Smooth muscle cell (in vitro differentiated cells): ENCODE measurements at regions not wholly inside any gene's neighbourhood (a gene's known extent, or its start where the extent isn't known, plus 50 kb on each side); places are given as distances from the start of the nearest gene placed in this dataset.

Experiments
- DNase-seq: peaks from one replicate; lab custom pipeline; 2025; ENCODE audit not compliant: unreplicated experiment; lab: John Stamatoyannopoulos, UW
- H2AFZ ChIP-seq: fragments of 200-600 bp; sonication (generic); 2 replicates; pipeline ENCODE4 v1.6.0; 2016; ENCODE audit warnings: antibody characterized with exemption, low read depth, mild to moderate bottlenecking
- H3F3A ChIP-seq: fragments of 200-600 bp; sonication (generic); 2 replicates; pipeline ENCODE4 v1.6.0; 2017; ENCODE audit warnings: antibody characterized with exemption, low read depth
- H3K27ac ChIP-seq: fragments of 200-600 bp; sonication (generic); 2 replicates; pipeline ENCODE4 v1.5.1; 2016; ENCODE audit warnings: low read depth, mild to moderate bottlenecking
- H3K27me3 ChIP-seq: fragments of 200-600 bp; sonication (generic); 2 replicates; pipeline ENCODE4 v1.6.1; 2016; ENCODE audit warnings: low read depth, mild to moderate bottlenecking
- H3K36me3 ChIP-seq: fragments of 200-600 bp; sonication (generic); 2 replicates; pipeline ENCODE4 v1.5.1; 2016; ENCODE audit warnings: low read depth
- H3K4me1 ChIP-seq: fragments of 200-600 bp; sonication (generic); 2 replicates; pipeline ENCODE4 v1.5.1; 2016; ENCODE audit warnings: low read depth
- H3K4me2 ChIP-seq: fragments of 200-600 bp; sonication (generic); 2 replicates; pipeline ENCODE4 v1.6.0; 2016; ENCODE audit warnings: mild to moderate bottlenecking
- H3K4me3 ChIP-seq: fragments of 200-600 bp; sonication (generic); 2 replicates; pipeline ENCODE4 v1.5.1; 2016; ENCODE audit warnings: mild to moderate bottlenecking
- H3K79me2 ChIP-seq: fragments of 200-600 bp; sonication (generic); 2 replicates; pipeline ENCODE4 v1.6.0; 2016; ENCODE audit warnings: low read depth, mild to moderate bottlenecking
- H3K9ac ChIP-seq: fragments of 200-600 bp; sonication (generic); 2 replicates; pipeline ENCODE4 v1.6.0; 2016; ENCODE audit warnings: low read depth
- H3K9me3 ChIP-seq: fragments of 200-600 bp; sonication (generic); replicated peaks from 2 replicates; pipeline ENCODE4 v1.5.1; 2016; ENCODE audit warnings: low read depth
- H4K20me1 ChIP-seq: fragments of 200-600 bp; sonication (generic); 2 replicates; pipeline ENCODE4 v1.6.0; 2016; ENCODE audit warnings: low read depth
- WGBS: methylation state at CpG from one replicate; pipeline ENCODE4 v1.1.7; 2016; ENCODE audit warnings: low lambda C conversion rate; 5-methylcytosine and 5-hydroxymethylcytosine counted together
- TF ChIP-seq, protein P1 (sequence below): fragments of 200-600 bp; sonication (generic); IDR thresholded peaks from 2 replicates; pipeline ENCODE4 v1.5.1; 2017; ENCODE audit warnings: borderline replicate concordance, mild to moderate bottlenecking, antibody characterized with exemption; ENCODE audit not compliant: insufficient read depth, poor library complexity, severe bottlenecking

- Histone ChIP-seq H3K27me3 (no peaks in the 10 kb centered on the region), H3K36me3 (no peaks in the 10 kb centered on the region), H4K20me1 (no peaks in the 10 kb centered on the region), H3F3A (no peaks in the 10 kb centered on the region), H3K27ac (no peak overlapping the region), H3K4me1 (no peaks in the 10 kb centered on the region), H3K4me2 (no peak overlapping the region), H3K79me2 (no peaks in the 10 kb centered on the region), H3K4me3 (no peak overlapping the region), H3K9ac (no peak overlapping the region), H2AFZ (no peak overlapping the region), H3K9me3 (no peaks in the 10 kb centered on the region)
- DNase-seq = no peak
- TF ChIP-seq, protein P1, sequence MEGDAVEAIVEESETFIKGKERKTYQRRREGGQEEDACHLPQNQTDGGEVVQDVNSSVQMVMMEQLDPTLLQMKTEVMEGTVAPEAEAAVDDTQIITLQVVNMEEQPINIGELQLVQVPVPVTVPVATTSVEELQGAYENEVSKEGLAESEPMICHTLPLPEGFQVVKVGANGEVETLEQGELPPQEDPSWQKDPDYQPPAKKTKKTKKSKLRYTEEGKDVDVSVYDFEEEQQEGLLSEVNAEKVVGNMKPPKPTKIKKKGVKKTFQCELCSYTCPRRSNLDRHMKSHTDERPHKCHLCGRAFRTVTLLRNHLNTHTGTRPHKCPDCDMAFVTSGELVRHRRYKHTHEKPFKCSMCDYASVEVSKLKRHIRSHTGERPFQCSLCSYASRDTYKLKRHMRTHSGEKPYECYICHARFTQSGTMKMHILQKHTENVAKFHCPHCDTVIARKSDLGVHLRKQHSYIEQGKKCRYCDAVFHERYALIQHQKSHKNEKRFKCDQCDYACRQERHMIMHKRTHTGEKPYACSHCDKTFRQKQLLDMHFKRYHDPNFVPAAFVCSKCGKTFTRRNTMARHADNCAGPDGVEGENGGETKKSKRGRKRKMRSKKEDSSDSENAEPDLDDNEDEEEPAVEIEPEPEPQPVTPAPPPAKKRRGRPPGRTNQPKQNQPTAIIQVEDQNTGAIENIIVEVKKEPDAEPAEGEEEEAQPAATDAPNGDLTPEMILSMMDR = no peak
Measured at GRCh38 chr13:83733293-83733692, 149.0 kb downstream of the SLITRK1 start.

DNA sequence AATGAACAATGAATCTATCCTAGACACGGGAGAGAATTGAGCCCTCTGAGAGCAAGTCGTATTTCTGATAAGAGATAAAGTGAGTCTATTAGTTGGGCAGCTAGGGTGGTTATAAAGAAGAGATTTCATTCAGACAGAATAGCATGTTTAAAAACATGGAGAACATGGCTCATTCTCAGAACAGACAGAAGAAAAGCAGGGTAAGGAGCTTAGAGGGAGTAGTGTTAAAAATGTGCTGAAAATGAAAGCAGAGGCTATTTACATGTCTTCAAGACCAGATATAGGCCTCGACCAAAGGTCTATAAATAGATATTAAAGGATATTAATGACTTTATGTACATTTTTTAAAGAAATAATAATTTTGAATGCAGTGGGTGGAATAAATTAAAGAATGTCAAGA, 149.5 kb downstream of the SLITRK1 start:
- no peak overlapping the region for H3K4me2 ChIP-seq
- no peaks in the 10 kb centered on the region for H3K27me3 ChIP-seq
- H3F3A ChIP-seq = no peaks in the 10 kb centered on the region
- no peak overlapping the region for H3K27ac ChIP-seq
- no peak overlapping the region for H3K4me3 ChIP-seq
- no peaks in the 10 kb centered on the region for H3K79me2 ChIP-seq
- H3K9me3 ChIP-seq = no peaks in the 10 kb centered on the region
- no peaks in the 10 kb centered on the region for H4K20me1 ChIP-seq
- DNase-seq = no peak
- H2AFZ ChIP-seq = no peak overlapping the region
- no peaks in the 10 kb centered on the region for H3K4me1 ChIP-seq
- no peaks in the 10 kb centered on the region for H3K36me3 ChIP-seq
- TF ChIP-seq, protein P1 = no peak
- WGBS = 76% methylated on average over 3 of the region's 3 CpGs
- no peak overlapping the region for H3K9ac ChIP-seq

DNA sequence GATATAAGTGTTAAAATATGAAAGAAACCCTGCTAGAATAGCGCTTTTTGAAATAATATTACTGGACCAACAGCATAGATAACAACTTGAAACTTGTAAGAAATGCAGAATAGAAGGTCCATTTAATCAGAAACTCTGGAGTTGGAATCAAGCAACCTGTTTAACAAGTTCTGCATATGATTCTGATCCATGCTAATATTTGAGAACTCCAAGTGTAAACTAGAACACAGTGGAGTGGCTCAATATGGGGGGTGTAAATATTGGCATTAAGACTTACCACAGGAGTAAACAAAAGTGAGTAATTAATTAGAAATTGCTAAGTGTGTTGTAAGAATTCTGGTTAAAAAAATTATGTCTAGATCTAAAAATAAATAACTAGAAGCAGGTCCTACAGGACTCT, 151.2 kb downstream of the SLITRK1 start:
- WGBS = 100% methylated on average over 1 of the region's 1 CpG
- no peak overlapping the region for H3K4me3 ChIP-seq

DNA sequence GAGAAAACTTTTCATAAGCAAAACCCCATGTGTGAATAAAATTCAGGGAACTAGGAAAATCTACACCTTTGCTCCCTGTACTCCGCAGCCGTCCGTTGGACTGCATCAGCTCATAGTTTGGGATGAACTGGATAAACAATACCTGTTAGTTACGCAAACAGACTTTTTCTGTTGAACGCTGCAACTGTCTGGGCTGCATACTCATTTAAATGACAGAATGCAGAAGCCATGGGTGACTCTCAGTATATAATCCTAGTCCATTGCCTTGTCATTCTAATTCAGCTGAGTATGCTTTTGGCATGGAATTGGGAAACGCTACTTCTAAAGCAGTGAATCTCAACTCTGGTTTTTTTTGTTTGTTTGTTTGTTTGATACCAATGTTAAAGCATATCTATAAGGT, 151.6 kb downstream of the SLITRK1 start:
- Histone ChIP-seq H4K20me1 (no peaks in the 10 kb centered on the region), H3K4me1 (no peaks in the 10 kb centered on the region), H2AFZ (no peak overlapping the region), H3K4me3 (no peak overlapping the region), H3K4me2 (no peak overlapping the region), H3K9ac (no peak overlapping the region), H3K79me2 (no peaks in the 10 kb centered on the region), H3K9me3 (no peaks in the 10 kb centered on the region), H3K27me3 (no peaks in the 10 kb centered on the region), H3K27ac (no peak overlapping the region), H3F3A (no peaks in the 10 kb centered on the region), H3K36me3 (no peaks in the 10 kb centered on the region)
- DNase-seq = no peak
- TF ChIP-seq, protein P1 = no peak
- 89% methylated on average over 6 of the region's 6 CpGs for WGBS

More for the DNA sequence above, 151.2 kb downstream of the SLITRK1 start:
- Histone ChIP-seq H3K27ac (no peak overlapping the region), H3K79me2 (no peaks in the 10 kb centered on the region), H3K4me2 (no peak overlapping the region), H3K4me1 (no peaks in the 10 kb centered on the region), H3K36me3 (no peaks in the 10 kb centered on the region), H3F3A (no peaks in the 10 kb centered on the region), H3K9ac (no peak overlapping the region), H2AFZ (no peak overlapping the region), H3K27me3 (no peaks in the 10 kb centered on the region), H4K20me1 (no peaks in the 10 kb centered on the region), H3K9me3 (no peaks in the 10 kb centered on the region)
- TF ChIP-seq, protein P1 = no peak
- DNase-seq = no peak
